Trophoblast cell (in vitro differentiated cells and primary cell): ENCODE measurements at regions not wholly inside any gene's neighbourhood (a gene's known extent, or its start where the extent isn't known, plus 50 kb on each side); places are given as distances from the start of the nearest gene placed in this dataset.

Experiments used
- DNase-seq, 2 donors: peaks; one replicate each; pipeline ENCODE4 v3.0.0-alpha.2; 2016
- H2AFZ ChIP-seq: 2 replicates; pipeline ENCODE4 v1.6.1; 2013; ENCODE audit warnings: low read length, moderate library complexity, mild to moderate bottlenecking; ENCODE audit not compliant: insufficient read depth, poor library complexity
- H2AK5ac ChIP-seq: 2 replicates; pipeline ENCODE4 v1.6.1; 2013; ENCODE audit warnings: mild to moderate bottlenecking, low read length
- H2BK120ac ChIP-seq: 2 replicates; pipeline ENCODE4 v1.6.1; 2013; ENCODE audit warnings: low read length, mild to moderate bottlenecking, moderate library complexity; ENCODE audit not compliant: insufficient read depth, poor library complexity
- H2BK12ac ChIP-seq: 2 replicates; pipeline ENCODE4 v1.6.1; 2013; ENCODE audit warnings: mild to moderate bottlenecking, low read length, moderate library complexity
- H2BK5ac ChIP-seq: 2 replicates; pipeline ENCODE4 v1.6.1; 2013; ENCODE audit warnings: low read length, low read depth, moderate library complexity, mild to moderate bottlenecking; ENCODE audit not compliant: poor library complexity
- H3K14ac ChIP-seq: 2 replicates; pipeline ENCODE4 v1.6.1; 2013; ENCODE audit warnings: mild to moderate bottlenecking, low read length
- H3K18ac ChIP-seq: 2 replicates; pipeline ENCODE4 v1.6.1; 2013; ENCODE audit warnings: mild to moderate bottlenecking, low read length
- H3K23ac ChIP-seq: 2 replicates; pipeline ENCODE4 v1.6.1; 2013; ENCODE audit warnings: low read length
- H3K27ac ChIP-seq: 2 replicates; pipeline ENCODE4 v1.5.1; 2013; ENCODE audit warnings: low read depth, mild to moderate bottlenecking, inconsistent platforms, low read length, moderate library complexity
- H3K27me3 ChIP-seq: 2 replicates; pipeline ENCODE4 v1.6.1; 2013; ENCODE audit warnings: inconsistent platforms, mild to moderate bottlenecking, low read length, moderate library complexity; ENCODE audit not compliant: insufficient read depth
- H3K36me3 ChIP-seq, 2 experiments: 1 replicate in 1 of 2; 2 replicates in 1 of 2; pipeline ENCODE4 v1.6.1; 2013; ENCODE audit warnings: low read length in 2 of 2, mild to moderate bottlenecking in 2 of 2, moderate library complexity in 1 of 2; ENCODE audit not compliant: insufficient read depth in 2 of 2, control insufficient read depth in 1 of 2
- H3K4ac ChIP-seq: 2 replicates; pipeline ENCODE4 v1.6.1; 2013; ENCODE audit warnings: low read depth, mild to moderate bottlenecking, low read length, moderate library complexity
- H3K4me1 ChIP-seq, 2 experiments: 1 replicate in 1 of 2; 2 replicates in 1 of 2; pipeline ENCODE4 v1.6.1; 2013; ENCODE audit warnings: low read length in 2 of 2, mild to moderate bottlenecking in 2 of 2, moderate library complexity in 1 of 2; ENCODE audit not compliant: insufficient read depth in 2 of 2, control insufficient read depth in 1 of 2
- H3K4me2 ChIP-seq: 2 replicates; pipeline ENCODE4 v1.6.1; 2013; ENCODE audit warnings: inconsistent platforms, mild to moderate bottlenecking, low read length, moderate library complexity
- H3K4me3 ChIP-seq: 2 replicates; pipeline ENCODE4 v1.5.1; 2013; ENCODE audit warnings: mild to moderate bottlenecking, low read depth, low read length, inconsistent platforms
- H3K79me1 ChIP-seq: one replicate; pipeline ENCODE4 v1.6.1; 2013; ENCODE audit warnings: low read length
- H3K79me2 ChIP-seq: 2 replicates; pipeline ENCODE4 v1.6.1; 2013; ENCODE audit warnings: low read length, mild to moderate bottlenecking; ENCODE audit not compliant: control insufficient read depth, insufficient read depth, poor library complexity
- H3K9ac ChIP-seq: 2 replicates; pipeline ENCODE4 v1.6.1; 2013; ENCODE audit warnings: mild to moderate bottlenecking, low read length
- H3K9me3 ChIP-seq: 2 replicates; pipeline ENCODE4 v1.6.1; 2013; ENCODE audit warnings: low read depth, mild to moderate bottlenecking, control low read depth, inconsistent platforms, low read length; ENCODE audit not compliant: insufficient read depth
- H4K12ac ChIP-seq: 2 replicates; pipeline ENCODE4 v1.6.1; 2013; ENCODE audit warnings: low read depth, mild to moderate bottlenecking, low read length, moderate library complexity
- H4K8ac ChIP-seq: 2 replicates; pipeline ENCODE4 v1.6.1; 2013; ENCODE audit warnings: low read depth, mild to moderate bottlenecking, low read length, moderate library complexity
- H4K91ac ChIP-seq: one replicate; pipeline ENCODE4 v1.6.1; 2013; ENCODE audit warnings: low read depth, mild to moderate bottlenecking, low read length, moderate library complexity
- WGBS: extraction: QIAGEN DNeasy Blood & Tissue Kit; methylation state at CpG from one replicate; pipeline ENCODE4 v1.1.7; 2013; ENCODE audit warnings: missing lambda C conversion rate; ENCODE audit not compliant: insufficient read length, insufficient coverage; ENCODE audit errors: extremely low coverage; 5-methylcytosine and 5-hydroxymethylcytosine counted together

DNA sequence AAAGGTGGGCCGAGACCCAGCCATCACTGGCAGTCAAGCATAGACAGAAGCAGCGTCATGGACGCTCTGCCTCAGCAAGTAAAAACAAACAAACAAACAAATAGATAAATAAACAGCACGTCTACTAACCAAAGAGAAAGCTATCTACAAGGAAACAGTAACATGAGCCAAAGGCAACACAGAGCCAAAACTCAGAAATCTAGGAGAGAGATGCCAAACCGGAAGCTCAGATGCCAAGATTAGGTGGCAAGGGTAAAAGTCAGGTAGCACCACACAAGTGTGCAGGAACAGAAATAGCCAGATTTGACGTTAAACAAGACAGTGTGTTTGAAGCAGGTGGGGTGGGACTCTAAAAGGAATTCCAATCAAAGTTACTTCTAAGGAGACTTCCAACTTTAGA lies 448.3 kb upstream of the NFIA start:
- no peaks in the 10 kb centered on the region for H3K79me1 ChIP-seq
- H4K91ac ChIP-seq = no peak overlapping the region
- H2BK120ac ChIP-seq = no peak overlapping the region
- no peak overlapping the region for H3K23ac ChIP-seq
- no peak overlapping the region for H2BK5ac ChIP-seq
- H3K4me2 ChIP-seq = no peak overlapping the region
- no peak overlapping the region for H2AK5ac ChIP-seq
- no peak overlapping the region for H2BK12ac ChIP-seq
- H3K9ac ChIP-seq = no peak overlapping the region
- H2AFZ ChIP-seq = no peak overlapping the region
- no peak overlapping the region for H3K27ac ChIP-seq
- H3K4me3 ChIP-seq = no peak overlapping the region
- H3K36me3 ChIP-seq = no peaks in the 10 kb centered on the region
- H3K14ac ChIP-seq = no peak overlapping the region
- no peaks in the 10 kb centered on the region for H3K9me3 ChIP-seq
- no peaks in the 10 kb centered on the region for H3K27me3 ChIP-seq
- no peak overlapping the region for H4K12ac ChIP-seq
- H3K4me1 ChIP-seq = no peaks in the 10 kb centered on the region
- no peak overlapping the region for H3K4ac ChIP-seq
- H4K8ac ChIP-seq = no peak overlapping the region
- no peaks in the 10 kb centered on the region for H3K79me2 ChIP-seq
- no peak overlapping the region for H3K18ac ChIP-seq
- no CpG with 5 or more reads among the region's 6 CpGs for WGBS
- DNase-seq = no peak

DNA sequence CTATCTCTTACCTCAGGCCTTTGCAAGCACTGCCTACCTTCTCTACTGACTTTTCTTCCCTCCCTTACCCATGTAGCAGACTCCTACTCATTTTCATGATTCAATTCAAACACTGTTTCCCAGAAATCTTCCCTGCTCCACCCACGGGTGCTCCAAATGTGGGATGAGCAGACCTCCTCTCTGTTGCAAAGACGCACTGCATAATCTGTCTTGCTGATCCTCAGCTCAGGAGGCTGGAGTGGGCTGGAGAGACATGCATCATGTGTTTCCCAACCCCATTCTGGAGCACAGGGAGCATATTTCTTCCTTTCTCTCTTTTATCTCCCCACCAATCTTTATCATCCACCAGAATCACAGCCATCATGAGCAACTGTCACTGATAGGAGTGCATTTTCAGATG lies 459.9 kb upstream of the NFIA start:
- H4K91ac ChIP-seq = no peak overlapping the region
- no peaks in the 10 kb centered on the region for H3K4me1 ChIP-seq
- no peak overlapping the region for H3K27ac ChIP-seq
- H3K9me3 ChIP-seq = no peaks in the 10 kb centered on the region
- no peak overlapping the region for H4K8ac ChIP-seq
- no peaks in the 10 kb centered on the region for H3K27me3 ChIP-seq
- H2BK5ac ChIP-seq = no peak overlapping the region
- H3K4ac ChIP-seq = no peak overlapping the region
- H3K79me2 ChIP-seq = no peaks in the 10 kb centered on the region
- DNase-seq = no peak
- no peak overlapping the region for H3K4me2 ChIP-seq
- no peak overlapping the region for H3K23ac ChIP-seq
- WGBS = no CpG with 5 or more reads among the region's 2 CpGs
- H3K36me3 ChIP-seq = no peaks in the 10 kb centered on the region
- H4K12ac ChIP-seq = no peak overlapping the region
- H2BK12ac ChIP-seq = no peak overlapping the region
- no peak overlapping the region for H2AFZ ChIP-seq
- no peak overlapping the region for H2AK5ac ChIP-seq
- no peaks in the 10 kb centered on the region for H3K79me1 ChIP-seq
- no peak overlapping the region for H3K4me3 ChIP-seq
- no peak overlapping the region for H3K9ac ChIP-seq
- H3K18ac ChIP-seq = no peak overlapping the region
- H3K14ac ChIP-seq = no peak overlapping the region
- no peak overlapping the region for H2BK120ac ChIP-seq

GRCh38 chr1:60621368-60621851 lies 461.0 kb upstream of the NFIA start:
- Histone ChIP-seq H3K4me3 (no peak overlapping the region), H2AFZ (no peak overlapping the region), H3K14ac (no peak overlapping the region), H3K4ac (no peak overlapping the region), H3K79me1 (no peaks in the 10 kb centered on the region), H3K9me3 (no peaks in the 10 kb centered on the region), H4K8ac (no peak overlapping the region), H3K9ac (no peak overlapping the region), H4K91ac (no peak overlapping the region), H3K27ac (no peak overlapping the region), H3K36me3 (no peaks in the 10 kb centered on the region), H2BK120ac (no peak overlapping the region), H3K23ac (no peak overlapping the region), H3K18ac (no peak overlapping the region), H2AK5ac (no peak overlapping the region), H4K12ac (no peak overlapping the region), H3K4me1 (no peaks in the 10 kb centered on the region), H3K4me2 (no peak overlapping the region), H2BK5ac (no peak overlapping the region), H3K79me2 (no peaks in the 10 kb centered on the region), H3K27me3 (no peaks in the 10 kb centered on the region), H2BK12ac (no peak overlapping the region)
- WGBS = no CpG with 5 or more reads among the region's 10 CpGs
- no peak for DNase-seq

GRCh38 chr1:60620087-60620486 lies 462.3 kb upstream of the NFIA start:
- H3K36me3 ChIP-seq = no peaks in the 10 kb centered on the region
- no peaks in the 10 kb centered on the region for H3K9me3 ChIP-seq
- no peaks in the 10 kb centered on the region for H3K27me3 ChIP-seq
- no peak overlapping the region for H3K14ac ChIP-seq
- H3K4me2 ChIP-seq = no peak overlapping the region
- H2BK12ac ChIP-seq = no peak overlapping the region
- no peak overlapping the region for H3K18ac ChIP-seq
- no peak overlapping the region for H2AFZ ChIP-seq
- H3K23ac ChIP-seq = no peak overlapping the region
- H4K12ac ChIP-seq = no peak overlapping the region
- H3K4me1 ChIP-seq = no peaks in the 10 kb centered on the region
- no peaks in the 10 kb centered on the region for H3K79me2 ChIP-seq
- H4K8ac ChIP-seq = no peak overlapping the region
- no CpG with 5 or more reads among the region's 7 CpGs for WGBS
- H2AK5ac ChIP-seq = no peak overlapping the region
- no peaks in the 10 kb centered on the region for H3K79me1 ChIP-seq
- H3K4me3 ChIP-seq = no peak overlapping the region
- no peak overlapping the region for H3K9ac ChIP-seq
- no peak overlapping the region for H2BK120ac ChIP-seq
- H2BK5ac ChIP-seq = no peak overlapping the region
- no peak for DNase-seq
- H4K91ac ChIP-seq = no peak overlapping the region
- H3K27ac ChIP-seq = no peak overlapping the region
- H3K4ac ChIP-seq = no peak overlapping the region
